Activated CD8-positive, alpha-beta memory T cell treated with anti-CD3 and anti-CD28 coated beads, Interleukin-2, amount 10 ng/mL, durations not matched to agents 7 days and 5 days (primary cell): ENCODE measurements at regions not wholly inside any gene's neighbourhood (a gene's known extent, or its start where the extent isn't known, plus 50 kb on each side); places are given as distances from the start of the nearest gene placed in this dataset.

Experiments used
- ATAC-seq: fragments of 150-1000 bp; cut with Tn5 transposase; one replicate; pipeline ENCODE4 v1.10.0; 2021; ENCODE audit warnings: moderate library complexity
- CTCF ChIA-PET: fragments of 350-600 bp; sonication (Branson Sonifier 250); formaldehyde crosslinking; loops from one replicate; lab custom pipeline; 2021; ENCODE audit warnings: antibody characterized with exemption; lab: Charles Lee
- DNase-seq: peaks from one replicate; pipeline ENCODE4 v3.0.0-alpha.2; 2020
- H3K27ac Mint-ChIP-seq: one replicate; pipeline ENCODE4 v1.8.0; 2021; ENCODE audit warnings: mild to moderate bottlenecking, mixed read lengths
- H3K27me3 Mint-ChIP-seq: one replicate; pipeline ENCODE4 v1.8.0; 2021; ENCODE audit warnings: mixed read lengths
- H3K36me3 Mint-ChIP-seq: one replicate; pipeline ENCODE4 v1.8.0; 2021; ENCODE audit warnings: mild to moderate bottlenecking, mixed read lengths
- H3K4me1 Mint-ChIP-seq: one replicate; pipeline ENCODE4 v1.8.0; 2021; ENCODE audit warnings: mixed read lengths
- H3K4me3 Mint-ChIP-seq: one replicate; pipeline ENCODE4 v1.8.0; 2021; ENCODE audit warnings: mild to moderate bottlenecking, moderate library complexity, mixed read lengths
- H3K9me3 Mint-ChIP-seq: one replicate; pipeline ENCODE4 v1.8.0; 2022; ENCODE audit warnings: low read depth, mixed read lengths

- CTCF ChIA-PET: no interaction called here
- H3K9me3 Mint-ChIP-seq: no peaks in the 10 kb centered on the region
- H3K4me1 Mint-ChIP-seq: no peaks in the 10 kb centered on the region
- H3K4me3 Mint-ChIP-seq: no peak overlapping the region
- DNase-seq (no peak), ATAC-seq (no peak)
- H3K36me3 Mint-ChIP-seq: no peaks in the 10 kb centered on the region
- H3K27me3 Mint-ChIP-seq: no peaks in the 10 kb centered on the region
- no peak overlapping the region for H3K27ac Mint-ChIP-seq
Observed at GRCh38 chr2:65737452-65738011, 305.1 kb upstream of the SPRED2 start.

GRCh38 chr2:65731476-65731875 lies 299.1 kb upstream of the SPRED2 start:
- DNase-seq: no peak
- no peaks in the 10 kb centered on the region for H3K9me3 Mint-ChIP-seq
- ATAC-seq: no peak
- no peaks in the 10 kb centered on the region for H3K4me1 Mint-ChIP-seq
- no peak overlapping the region for H3K27ac Mint-ChIP-seq
- no peaks in the 10 kb centered on the region for H3K36me3 Mint-ChIP-seq
- CTCF ChIA-PET: no interaction called here
- H3K4me3 Mint-ChIP-seq: no peak overlapping the region
- no peaks in the 10 kb centered on the region for H3K27me3 Mint-ChIP-seq

- Mint-ChIP-seq H3K36me3 (no peaks in the 10 kb centered on the region), H3K27ac (no peak overlapping the region), H3K4me3 (no peak overlapping the region), H3K9me3 (no peaks in the 10 kb centered on the region), H3K4me1 (no peaks in the 10 kb centered on the region), H3K27me3 (no peaks in the 10 kb centered on the region)
- no peak for ATAC-seq
- CTCF ChIA-PET: no interaction called here
- no peak for DNase-seq
Observed at GRCh38 chr2:65730186-65730585, 297.8 kb upstream of the SPRED2 start.

GRCh38 chr2:65729246-65729645 lies 296.8 kb upstream of the SPRED2 start:
- no peak overlapping the region for H3K4me3 Mint-ChIP-seq
- H3K36me3 Mint-ChIP-seq: no peaks in the 10 kb centered on the region
- ATAC-seq: no peak
- no peak overlapping the region for H3K27ac Mint-ChIP-seq
- no peaks in the 10 kb centered on the region for H3K27me3 Mint-ChIP-seq
- no peaks in the 10 kb centered on the region for H3K4me1 Mint-ChIP-seq
- DNase-seq: no peak
- CTCF ChIA-PET: no interaction called here
- no peaks in the 10 kb centered on the region for H3K9me3 Mint-ChIP-seq

GRCh38 chr2:65728477-65729180 lies 296.2 kb upstream of the SPRED2 start:
- CTCF ChIA-PET: no interaction called here
- no peak overlapping the region for H3K27ac Mint-ChIP-seq
- no peaks in the 10 kb centered on the region for H3K36me3 Mint-ChIP-seq
- ATAC-seq: no peak
- H3K4me1 Mint-ChIP-seq: no peaks in the 10 kb centered on the region
- DNase-seq: no peak
- no peaks in the 10 kb centered on the region for H3K27me3 Mint-ChIP-seq
- H3K4me3 Mint-ChIP-seq: no peak overlapping the region
- no peaks in the 10 kb centered on the region for H3K9me3 Mint-ChIP-seq

GRCh38 chr2:65727816-65728215 lies 295.4 kb upstream of the SPRED2 start:
- no peak overlapping the region for H3K4me3 Mint-ChIP-seq
- no peaks in the 10 kb centered on the region for H3K36me3 Mint-ChIP-seq
- no peaks in the 10 kb centered on the region for H3K27me3 Mint-ChIP-seq
- no peaks in the 10 kb centered on the region for H3K4me1 Mint-ChIP-seq
- CTCF ChIA-PET: no interaction called here
- DNase-seq (no peak), ATAC-seq (no peak)
- no peak overlapping the region for H3K27ac Mint-ChIP-seq
- H3K9me3 Mint-ChIP-seq: no peaks in the 10 kb centered on the region

- DNase-seq: no peak
- CTCF ChIA-PET: no interaction called here
- Mint-ChIP-seq H3K4me1 (no peaks in the 10 kb centered on the region), H3K27me3 (no peaks in the 10 kb centered on the region), H3K36me3 (no peaks in the 10 kb centered on the region), H3K27ac (no peak overlapping the region), H3K9me3 (no peaks in the 10 kb centered on the region), H3K4me3 (no peak overlapping the region)
- no peak for ATAC-seq
Observed at GRCh38 chr2:65727381-65727780, 295.0 kb upstream of the SPRED2 start.

GRCh38 chr2:65724752-65725151 lies 292.4 kb upstream of the SPRED2 start:
- DNase-seq: no peak
- H3K4me3 Mint-ChIP-seq: no peak overlapping the region
- H3K36me3 Mint-ChIP-seq: no peaks in the 10 kb centered on the region
- H3K27me3 Mint-ChIP-seq: no peaks in the 10 kb centered on the region
- no peak for ATAC-seq
- no peaks in the 10 kb centered on the region for H3K9me3 Mint-ChIP-seq
- no peaks in the 10 kb centered on the region for H3K4me1 Mint-ChIP-seq
- H3K27ac Mint-ChIP-seq: no peak overlapping the region
- CTCF ChIA-PET: no interaction called here

- CTCF ChIA-PET: no interaction called here
- ATAC-seq (no peak), DNase-seq (no peak)
- Mint-ChIP-seq H3K4me1 (no peaks in the 10 kb centered on the region), H3K27ac (no peak overlapping the region), H3K36me3 (no peaks in the 10 kb centered on the region), H3K4me3 (no peak overlapping the region), H3K9me3 (no peaks in the 10 kb centered on the region), H3K27me3 (no peaks in the 10 kb centered on the region)
Observed at GRCh38 chr2:65724336-65724735, 291.9 kb upstream of the SPRED2 start.

- Mint-ChIP-seq H3K4me1 (no peaks in the 10 kb centered on the region), H3K9me3 (no peaks in the 10 kb centered on the region), H3K27ac (no peak overlapping the region), H3K36me3 (no peaks in the 10 kb centered on the region), H3K27me3 (peaks cover 4% of the 10 kb centered on the region), H3K4me3 (no peak overlapping the region)
- CTCF ChIA-PET: no interaction called here
- ATAC-seq (no peak), DNase-seq (no peak)
Observed at GRCh38 chr2:65722028-65722778, 289.8 kb upstream of the SPRED2 start.

- ATAC-seq (no peak), DNase-seq (no peak)
- H3K9me3 Mint-ChIP-seq: no peaks in the 10 kb centered on the region
- H3K36me3 Mint-ChIP-seq: no peaks in the 10 kb centered on the region
- CTCF ChIA-PET: no interaction called here
- H3K4me3 Mint-ChIP-seq: no peak overlapping the region
- H3K27ac Mint-ChIP-seq: no peak overlapping the region
- H3K27me3 Mint-ChIP-seq: peaks cover 4% of the 10 kb centered on the region
- H3K4me1 Mint-ChIP-seq: no peaks in the 10 kb centered on the region
Observed at GRCh38 chr2:65716698-65717097, 284.3 kb upstream of the SPRED2 start.

- CTCF ChIA-PET: no interaction called here
- Mint-ChIP-seq H3K27ac (no peak overlapping the region), H3K27me3 (peaks cover 4% of the 10 kb centered on the region), H3K4me1 (no peaks in the 10 kb centered on the region), H3K4me3 (no peak overlapping the region), H3K36me3 (no peaks in the 10 kb centered on the region), H3K9me3 (no peaks in the 10 kb centered on the region)
- DNase-seq (no peak), ATAC-seq (no peak)
Observed at GRCh38 chr2:65715323-65715722, 282.9 kb upstream of the SPRED2 start.

- no peak for DNase-seq
- Mint-ChIP-seq H3K36me3 (no peaks in the 10 kb centered on the region), H3K27ac (no peak overlapping the region), H3K4me3 (no peak overlapping the region), H3K4me1 (no peaks in the 10 kb centered on the region), H3K9me3 (no peaks in the 10 kb centered on the region), H3K27me3 (peaks cover 4% of the 10 kb centered on the region)
- CTCF ChIA-PET: no interaction called here
- ATAC-seq: no peak
Observed at GRCh38 chr2:65714866-65715265, 282.5 kb upstream of the SPRED2 start.

GRCh38 chr2:65711863-65712262 lies 279.5 kb upstream of the SPRED2 start:
- ATAC-seq (no peak), DNase-seq (no peak)
- H3K27ac Mint-ChIP-seq: no peak overlapping the region
- no peaks in the 10 kb centered on the region for H3K4me1 Mint-ChIP-seq
- CTCF ChIA-PET: no interaction called here
- H3K36me3 Mint-ChIP-seq: no peaks in the 10 kb centered on the region
- H3K27me3 Mint-ChIP-seq: no peaks in the 10 kb centered on the region
- no peaks in the 10 kb centered on the region for H3K9me3 Mint-ChIP-seq
- no peak overlapping the region for H3K4me3 Mint-ChIP-seq
